CD4-positive, alpha-beta T cell (primary cell): ENCODE measurements at regions not wholly inside any gene's neighbourhood (a gene's known extent, or its start where the extent isn't known, plus 50 kb on each side); places are given as distances from the start of the nearest gene placed in this dataset.

Experiments
- ATAC-seq: fragments of 200-7000 bp; cut with Tn5 transposase; one replicate; pipeline ENCODE4 v1.10.0; 2022; ENCODE audit warnings: mild to moderate bottlenecking; ENCODE audit not compliant: poor library complexity
- CTCF ChIA-PET: fragments of 350-600 bp; sonication (Branson Sonifier 250); formaldehyde crosslinking; loops from one replicate; lab custom pipeline; 2021; ENCODE audit warnings: antibody characterized with exemption, inconsistent platforms; lab: Charles Lee
- POLR2A ChIA-PET: fragments of 350-600 bp; sonication (Branson Sonifier 250); formaldehyde crosslinking; loops from one replicate; lab custom pipeline; 2021; ENCODE audit warnings: antibody characterized with exemption, inconsistent platforms; lab: Charles Lee
- DNase-seq, 14 experiments: peaks; one replicate each; pipeline ENCODE4 v3.0.0-alpha.2; 2013 to 2020; ENCODE audit warnings: mixed read lengths in 2 of 14
- H3K27ac ChIP-seq, 2 donors: one replicate each; pipeline versions ENCODE4 v1.5.1 to v1.7.0; 2013; ENCODE audit warnings: low read length in 2 of 2, low read depth in 1 of 2, mild to moderate bottlenecking in 1 of 2
- H3K27me3 ChIP-seq, 2 experiments: 1 replicate in 1 of 2; 2 replicates in 1 of 2; pipeline versions ENCODE4 v1.6.1 to v1.7.0; 2013; ENCODE audit warnings: low read length in 2 of 2, control low read depth in 1 of 2, mild to moderate bottlenecking in 1 of 2, moderate library complexity in 1 of 2; ENCODE audit not compliant: insufficient read depth in 2 of 2, control insufficient read depth in 1 of 2
- H3K36me3 ChIP-seq: one replicate; pipeline ENCODE4 v1.6.1; 2013; ENCODE audit warnings: low read length, control low read depth; ENCODE audit not compliant: insufficient read depth
- H3K4me1 ChIP-seq: one replicate; pipeline ENCODE4 v1.6.1; 2013; ENCODE audit warnings: low read length, control low read depth; ENCODE audit not compliant: insufficient read depth
- H3K4me3 ChIP-seq: one replicate; pipeline ENCODE4 v1.5.1; 2013; ENCODE audit warnings: mild to moderate bottlenecking, low read length, moderate library complexity
- H3K9me3 ChIP-seq, 2 experiments: 1 replicate in 1 of 2; 2 replicates in 1 of 2; pipeline versions ENCODE4 v1.6.1 to v1.7.0; 2013; ENCODE audit warnings: low read length in 2 of 2, mild to moderate bottlenecking in 2 of 2, control low read depth in 1 of 2, moderate library complexity in 1 of 2; ENCODE audit not compliant: control insufficient read depth in 1 of 2, insufficient read depth in 1 of 2
- H3K27ac Mint-ChIP-seq: one replicate; pipeline ENCODE4 v1.8.0; 2020; ENCODE audit warnings: mixed read lengths
- H3K27me3 Mint-ChIP-seq: one replicate; pipeline ENCODE4 v1.8.0; 2021; ENCODE audit warnings: mixed read lengths
- H3K36me3 Mint-ChIP-seq: one replicate; pipeline ENCODE4 v1.8.0; 2021; ENCODE audit warnings: low read depth, mixed read lengths
- H3K4me1 Mint-ChIP-seq: one replicate; pipeline ENCODE4 v1.8.0; 2021; ENCODE audit warnings: low read depth, mixed read lengths
- H3K4me3 Mint-ChIP-seq: one replicate; pipeline ENCODE4 v1.8.0; 2020; ENCODE audit warnings: mild to moderate bottlenecking, mixed read lengths
- H3K9me3 Mint-ChIP-seq: one replicate; pipeline ENCODE4 v1.8.0; 2020; ENCODE audit warnings: mixed read lengths
- CTCF ChIP-seq: fragments of 200-600 bp; IDR thresholded peaks from one replicate; pipeline ENCODE4 v1.8.0; 2022; ENCODE audit warnings: antibody characterized with exemption, mild to moderate bottlenecking
- intact Hi-C, 2 experiments: fragments of 100-400 bp; cut with DNase I in 1 of 2; cut with micrococcal nuclease in 1 of 2; formaldehyde crosslinking; loops; one replicate each; pipeline versions ENCODE4 v1.15.1 to v1.9.0; 2023 to 2025; cut with DNase I, micrococcal nuclease

GRCh38 chr2:187118331-187119099, 269.5 kb upstream of the ZSWIM2 start:
- DNase-seq: no peak
- no peak for ATAC-seq
- Histone ChIP-seq H3K27me3 (no peaks in the 10 kb centered on the region), H3K4me3 (no peak overlapping the region), H3K9me3 (peaks cover 0 to 4% of the 10 kb centered on the region in 2 experiments), H3K36me3 (no peaks in the 10 kb centered on the region), H3K27ac (no peak overlapping the region), H3K4me1 (no peaks in the 10 kb centered on the region)
- no peak overlapping the region for H3K27ac Mint-ChIP-seq
- H3K9me3 Mint-ChIP-seq: no peaks in the 10 kb centered on the region
- intact Hi-C loops: no loop called here
- H3K27me3 Mint-ChIP-seq: no peaks in the 10 kb centered on the region
- ChIA-PET POLR2A (no interaction called here), CTCF (no interaction called here)
- no peak overlapping the region for H3K4me3 Mint-ChIP-seq
- TF ChIP-seq CTCF: no peak
- no peaks in the 10 kb centered on the region for H3K36me3 Mint-ChIP-seq
- H3K4me1 Mint-ChIP-seq: no peaks in the 10 kb centered on the region

- ChIA-PET CTCF (no interaction called here), POLR2A (no interaction called here)
- H3K9me3 Mint-ChIP-seq: no peaks in the 10 kb centered on the region
- no peaks in the 10 kb centered on the region for H3K27me3 ChIP-seq
- H3K27me3 Mint-ChIP-seq: no peaks in the 10 kb centered on the region
- no peaks in the 10 kb centered on the region for H3K36me3 ChIP-seq
- intact Hi-C loops: no loop called here
- no peak overlapping the region for H3K4me3 Mint-ChIP-seq
- no peaks in the 10 kb centered on the region for H3K36me3 Mint-ChIP-seq
- H3K4me1 ChIP-seq: no peaks in the 10 kb centered on the region
- no peak overlapping the region for H3K4me3 ChIP-seq
- H3K27ac Mint-ChIP-seq: no peak overlapping the region
- ATAC-seq (no peak), DNase-seq (no peak)
- no peak for TF ChIP-seq CTCF
- H3K4me1 Mint-ChIP-seq: no peaks in the 10 kb centered on the region
- H3K27ac ChIP-seq: no peak overlapping the region
- H3K9me3 ChIP-seq: peaks cover 0 to 4% of the 10 kb centered on the region in 2 experiments
Measured at GRCh38 chr2:187117483-187117882, 268.5 kb upstream of the ZSWIM2 start.

GRCh38 chr2:187115627-187116026, 266.7 kb upstream of the ZSWIM2 start:
- no peak for TF ChIP-seq CTCF
- H3K27ac ChIP-seq: no peak overlapping the region
- ATAC-seq (no peak), DNase-seq (no peak)
- ChIA-PET CTCF (no interaction called here), POLR2A (no interaction called here)
- H3K27me3 Mint-ChIP-seq: no peaks in the 10 kb centered on the region
- no peaks in the 10 kb centered on the region for H3K27me3 ChIP-seq
- H3K4me3 Mint-ChIP-seq: no peak overlapping the region
- no peak overlapping the region for H3K27ac Mint-ChIP-seq
- intact Hi-C loops: no loop called here
- H3K9me3 Mint-ChIP-seq: no peaks in the 10 kb centered on the region
- no peak overlapping the region for H3K4me3 ChIP-seq
- H3K4me1 ChIP-seq: no peaks in the 10 kb centered on the region
- H3K9me3 ChIP-seq: peaks cover 0 to 4% of the 10 kb centered on the region in 2 experiments
- no peaks in the 10 kb centered on the region for H3K36me3 Mint-ChIP-seq
- no peaks in the 10 kb centered on the region for H3K36me3 ChIP-seq
- no peaks in the 10 kb centered on the region for H3K4me1 Mint-ChIP-seq
